ENCODE measurements at regions not wholly inside any gene's neighbourhood (a gene's known extent, or its start where the extent isn't known, plus 50 kb on each side); places are given as distances from the start of the nearest gene placed in this dataset.

- DNase-seq (ENCODE audit: low spot score): no peak
- no peak overlapping the region for H3K4me3 ChIP-seq
- H3K27ac ChIP-seq: no peak overlapping the region
- no peak for TF ChIP-seq CTCF (IDR thresholded peaks at IDR 0.05)
Measured at GRCh38 chr5:100157066-100157465, 378.1 kb upstream of the FAM174A start.

- no peak for DNase-seq (ENCODE audit: low spot score)
- Histone ChIP-seq H3K4me3 (no peak overlapping the region), H3K27ac (no peak overlapping the region)
- TF ChIP-seq CTCF (IDR thresholded peaks at IDR 0.05): no peak
Measured at GRCh38 chr5:100148239-100148638, 386.9 kb upstream of the FAM174A start.

GRCh38 chr5:100142607-100143006 is 392.6 kb upstream of the FAM174A start:
- H3K4me3 ChIP-seq: no peak overlapping the region
- no peak for DNase-seq (ENCODE audit: low spot score)
- TF ChIP-seq CTCF (IDR thresholded peaks at IDR 0.05): no peak
- no peak overlapping the region for H3K27ac ChIP-seq

GRCh38 chr5:100131161-100131560 is 404.0 kb upstream of the FAM174A start:
- DNase-seq (ENCODE audit: low spot score): no peak
- H3K27ac ChIP-seq: no peak overlapping the region
- no peak for TF ChIP-seq CTCF (IDR thresholded peaks at IDR 0.05)
- H3K4me3 ChIP-seq: no peak overlapping the region

- no peak for TF ChIP-seq CTCF (IDR thresholded peaks at IDR 0.05)
- DNase-seq (ENCODE audit: low spot score): no peak
- no peak overlapping the region for H3K4me3 ChIP-seq
- H3K27ac ChIP-seq: no peak overlapping the region
Measured at GRCh38 chr5:100130307-100130706, 404.9 kb upstream of the FAM174A start.

- no peak for DNase-seq (ENCODE audit: low spot score)
- H3K4me3 ChIP-seq: no peak overlapping the region
- no peak for TF ChIP-seq CTCF (IDR thresholded peaks at IDR 0.05)
- H3K27ac ChIP-seq: no peak overlapping the region
Measured at GRCh38 chr5:100119903-100120302, 415.3 kb upstream of the FAM174A start.

- TF ChIP-seq CTCF (IDR thresholded peaks at IDR 0.05): no peak
Measured at GRCh38 chr5:100110497-100110896, 424.7 kb upstream of the FAM174A start.

More at GRCh38 chr5:100110497-100110896, 424.7 kb upstream of the FAM174A start:
- H3K27ac ChIP-seq: no peak overlapping the region
- DNase-seq (ENCODE audit: low spot score): no peak
- no peak overlapping the region for H3K4me3 ChIP-seq
